Daoy (cell line): ENCODE measurements at regions not wholly inside any gene's neighbourhood (a gene's known extent, or its start where the extent isn't known, plus 50 kb on each side); places are given as distances from the start of the nearest gene placed in this dataset.
"Not testable (repeated sequence)": the region's sequence is repeated elsewhere in the genome, so short reads cannot be mapped to it uniquely, and the experiment has no call there.

Source experiments
- DNase-seq: peaks from one replicate; pipeline ENCODE4 v3.0.0-alpha.2; 2015; ENCODE audit warnings: low read depth

GRCh38 chr6:145060714-145061113, 674.6 kb downstream of the EPM2A start:
- DNase-seq = no peak

GRCh38 chr6:145063091-145063490, 672.2 kb downstream of the EPM2A start:
- DNase-seq = no peak

- no peak for DNase-seq
Observed at GRCh38 chr6:145067430-145067829, 667.9 kb downstream of the EPM2A start.

DNA sequence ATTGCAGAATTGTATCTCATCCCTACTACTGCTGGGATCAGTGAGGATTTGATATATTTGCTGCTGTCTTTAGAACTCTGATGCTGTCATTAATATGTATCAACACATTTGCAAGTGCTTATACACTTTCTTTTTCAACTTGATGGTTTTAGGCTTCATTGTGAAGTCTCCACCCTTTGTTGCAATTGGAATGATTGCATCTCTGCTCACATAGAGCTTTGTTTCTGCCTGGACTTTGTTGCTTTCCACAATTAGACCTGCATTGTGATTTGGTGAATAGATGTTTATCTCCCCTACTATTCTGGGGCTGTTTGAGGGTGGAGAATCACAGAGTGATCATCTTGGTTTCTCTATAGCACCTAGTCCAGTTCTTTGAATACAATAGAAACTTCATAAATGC, 666.7 kb downstream of the EPM2A start:
- DNase-seq = no peak

DNA sequence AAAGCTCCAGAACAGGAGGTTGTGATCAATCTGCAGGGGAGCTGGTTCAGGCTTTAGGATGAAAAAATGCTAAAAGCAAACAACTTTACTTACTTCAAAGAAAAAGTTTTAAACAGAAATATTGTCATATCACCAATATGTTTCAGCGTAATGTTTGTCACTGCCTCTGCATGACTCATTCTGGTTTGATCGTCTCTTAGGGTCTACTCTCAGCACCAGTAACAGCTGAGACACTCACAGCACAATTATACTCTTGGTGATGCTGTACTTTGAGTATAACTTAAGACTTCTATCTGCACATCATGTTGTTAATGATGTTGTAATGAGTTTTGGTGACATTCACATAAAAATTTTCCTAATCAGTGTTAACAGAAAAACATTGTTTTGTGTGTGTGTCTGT, 665.4 kb downstream of the EPM2A start:
- DNase-seq = no peak

DNA sequence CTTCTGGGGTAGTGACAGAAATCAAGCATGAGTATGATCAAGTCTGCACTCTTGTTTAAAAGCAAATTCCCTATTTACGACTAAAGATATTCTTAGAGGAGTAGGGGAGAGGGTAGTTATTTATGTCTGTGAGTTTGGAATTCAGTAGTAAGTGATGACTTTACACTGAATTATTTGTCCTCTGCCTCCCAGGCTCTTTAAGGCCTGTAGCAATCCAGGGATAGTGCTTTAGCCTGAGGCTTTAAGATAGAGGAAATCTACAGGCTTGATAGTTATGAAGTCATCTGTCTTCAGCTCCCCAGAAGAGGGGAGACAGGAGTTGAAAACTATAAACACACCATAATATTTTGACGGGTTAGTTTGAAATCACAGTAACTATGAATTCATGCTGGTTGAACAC, 664.5 kb downstream of the EPM2A start:
- DNase-seq = no peak

DNA sequence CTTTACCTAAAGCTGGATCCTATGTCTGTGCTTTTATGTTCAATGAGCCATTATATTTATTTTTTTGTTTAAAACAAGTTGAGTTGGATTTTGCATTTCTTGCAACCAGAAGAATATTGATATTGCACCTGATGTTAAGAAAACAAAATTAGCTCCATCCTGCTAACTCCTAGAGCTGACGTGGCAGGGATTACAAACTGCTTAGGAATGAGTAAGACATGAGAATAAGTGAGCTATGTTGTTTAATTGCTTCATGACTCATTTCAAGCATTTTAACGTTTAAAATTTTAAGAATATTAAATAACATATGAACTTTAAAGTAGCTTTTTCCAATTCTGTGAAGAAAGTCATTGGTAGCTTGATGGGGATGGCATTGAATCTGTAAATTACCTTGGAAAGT, 663.5 kb downstream of the EPM2A start:
- DNase-seq = no peak

GRCh38 chr6:145073811-145074210, 661.5 kb downstream of the EPM2A start:
- no peak for DNase-seq

- no peak for DNase-seq
Observed at GRCh38 chr6:145074805-145075204, 660.5 kb downstream of the EPM2A start.

- DNase-seq = no peak
Observed at GRCh38 chr6:145075425-145075824, 659.9 kb downstream of the EPM2A start.

- DNase-seq = no peak
Observed at GRCh38 chr6:145076115-145076841, 659.0 kb downstream of the EPM2A start.

GRCh38 chr6:145077382-145077781, 657.9 kb downstream of the EPM2A start:
- DNase-seq = no peak

DNA sequence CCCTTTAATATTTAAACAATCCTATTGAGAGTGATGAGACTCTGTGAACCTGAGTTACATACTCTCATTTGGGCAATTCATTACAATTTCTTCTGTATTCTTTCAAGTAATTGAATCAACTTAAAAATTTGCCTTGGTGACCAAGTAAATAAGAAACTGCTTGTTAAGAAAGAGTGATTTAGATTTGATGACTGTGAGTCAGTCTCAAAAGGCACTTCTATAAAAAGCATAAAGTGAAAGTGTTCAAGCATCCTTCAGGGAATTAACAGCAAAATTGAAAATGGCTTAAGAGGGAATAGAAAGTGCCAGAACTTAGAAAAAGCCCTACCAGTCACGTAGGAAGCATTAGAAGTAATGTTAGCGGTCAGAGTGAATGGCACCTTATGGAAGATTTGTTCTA, 654.7 kb downstream of the EPM2A start:
- no peak for DNase-seq

- DNase-seq = no peak
Observed at GRCh38 chr6:145081677-145082076, 653.6 kb downstream of the EPM2A start.

DNA sequence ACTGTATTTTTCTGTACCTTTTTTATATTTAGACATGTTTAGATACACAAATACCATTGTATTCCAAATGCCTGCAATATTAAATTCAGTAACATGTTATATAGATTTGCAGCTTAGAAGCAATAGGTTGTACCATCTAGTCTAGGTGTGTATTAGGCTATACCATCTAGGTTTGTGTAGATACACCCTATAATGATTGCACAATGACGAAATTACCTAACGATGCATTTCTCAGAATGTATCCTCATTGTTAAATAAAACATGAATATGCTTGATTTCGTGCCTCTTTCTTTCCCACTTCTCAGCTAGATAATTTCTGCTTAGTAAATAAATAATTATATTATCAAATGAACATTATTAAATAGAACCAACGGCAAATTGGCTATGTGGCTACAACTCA, 653.0 kb downstream of the EPM2A start:
- DNase-seq = no peak

DNA sequence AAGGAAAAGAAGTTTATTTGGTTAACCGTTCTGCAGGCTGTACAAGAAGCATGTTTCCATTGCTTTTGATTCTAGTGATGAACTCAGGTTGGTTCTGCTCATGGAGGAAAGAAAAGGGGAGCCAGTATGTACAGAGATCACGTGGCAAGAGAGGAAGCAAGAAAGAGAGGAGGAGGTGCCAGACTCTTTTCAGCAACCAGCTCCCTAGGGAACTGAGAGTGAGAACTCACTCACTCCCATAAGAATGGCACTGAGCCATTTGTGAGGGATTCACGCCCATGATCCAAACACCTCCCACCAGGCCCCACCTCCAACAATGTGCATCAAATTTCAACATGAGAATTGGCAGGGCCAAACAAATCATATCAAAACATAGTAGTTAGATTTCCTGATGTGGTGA, 649.1 kb downstream of the EPM2A start:
- DNase-seq = peak; percentile 4

GRCh38 chr6:145087034-145087433, 648.3 kb downstream of the EPM2A start:
- DNase-seq = peak; percentile 4

- DNase-seq = no peak
Observed at GRCh38 chr6:145090801-145091585, 644.3 kb downstream of the EPM2A start.

- DNase-seq = no peak
Observed at GRCh38 chr6:145091586-145092142, 643.7 kb downstream of the EPM2A start.

- DNase-seq = no peak
Observed at GRCh38 chr6:145092554-145092953, 642.8 kb downstream of the EPM2A start.

- no peak for DNase-seq
Observed at GRCh38 chr6:145093226-145093625, 642.1 kb downstream of the EPM2A start.

DNA sequence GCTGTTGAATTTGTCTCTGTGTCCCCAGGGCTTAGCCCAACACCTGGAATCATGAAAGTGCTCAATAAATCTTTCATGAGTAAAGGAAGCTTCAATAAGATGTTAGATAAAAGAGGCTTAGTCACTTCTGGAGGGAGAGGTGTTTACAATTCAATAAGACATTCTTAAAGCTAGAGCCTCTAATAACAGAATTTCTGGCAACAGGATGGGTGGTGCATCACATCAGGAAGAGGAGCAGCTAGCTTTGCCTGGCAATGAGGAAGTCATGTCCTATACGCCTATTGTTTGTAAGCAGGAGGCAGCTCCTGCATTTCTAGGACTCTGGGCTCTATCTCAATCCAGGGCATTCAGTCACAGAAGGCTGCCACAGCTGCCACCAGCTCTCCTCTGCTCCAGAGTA, 638.5 kb downstream of the EPM2A start:
- DNase-seq = no peak

GRCh38 chr6:145098127-145098526, 637.2 kb downstream of the EPM2A start:
- not testable (repeated sequence) for DNase-seq
